SK-N-MC (cell line): ENCODE measurements at regions not wholly inside any gene's neighbourhood (a gene's known extent, or its start where the extent isn't known, plus 50 kb on each side); places are given as distances from the start of the nearest gene placed in this dataset.

Experiments
- DNase-seq: peaks from one replicate; pipeline ENCODE4 v3.0.0-alpha.2; 2011; ENCODE audit warnings: low read depth, low spot score
- H3K27ac ChIP-seq: fragments of 200-600 bp; sonication (generic); 2 replicates; pipeline ENCODE4 v1.5.1; 2016; ENCODE audit warnings: mixed run types
- H3K36me3 ChIP-seq: fragments of 200-600 bp; sonication (generic); 2 replicates; pipeline ENCODE4 v1.6.1; 2017; ENCODE audit warnings: antibody characterized with exemption, low read length, mixed read lengths; ENCODE audit not compliant: insufficient read depth
- H3K4me3 ChIP-seq: fragments of 200-600 bp; sonication (generic); 2 replicates; pipeline ENCODE4 v1.5.1; 2016
- H3K9ac ChIP-seq: fragments of 200-600 bp; sonication (generic); 2 replicates; pipeline ENCODE4 v1.8.0; 2017; ENCODE audit warnings: mixed run types, mixed read lengths; ENCODE audit not compliant: insufficient read length
- H3K9me3 ChIP-seq: fragments of 200-600 bp; sonication (generic); 2 replicates; pipeline ENCODE4 v1.6.1; 2017; ENCODE audit warnings: low read depth, mild to moderate bottlenecking, antibody characterized with exemption, low read length, moderate library complexity, mixed read lengths
- EZH2 ChIP-seq: fragments of 200-600 bp; sonication (generic); IDR thresholded peaks from one replicate; pipeline ENCODE4 v1.6.1; 2017; ENCODE audit warnings: antibody characterized with exemption
- FOXP2 ChIP-seq: optimal IDR thresholded peaks from 2 replicates; pipeline ENCODE3; 2011; ENCODE audit warnings: mild to moderate bottlenecking, moderate library complexity; ENCODE audit not compliant: insufficient read depth; ENCODE audit errors: extremely low read length, control extremely low read depth
- POLR2AphosphoS5 ChIP-seq: IDR thresholded peaks from 2 replicates; pipeline ENCODE4 v1.6.1; 2012; ENCODE audit warnings: mild to moderate bottlenecking, low read depth, low read length, borderline replicate concordance

DNA sequence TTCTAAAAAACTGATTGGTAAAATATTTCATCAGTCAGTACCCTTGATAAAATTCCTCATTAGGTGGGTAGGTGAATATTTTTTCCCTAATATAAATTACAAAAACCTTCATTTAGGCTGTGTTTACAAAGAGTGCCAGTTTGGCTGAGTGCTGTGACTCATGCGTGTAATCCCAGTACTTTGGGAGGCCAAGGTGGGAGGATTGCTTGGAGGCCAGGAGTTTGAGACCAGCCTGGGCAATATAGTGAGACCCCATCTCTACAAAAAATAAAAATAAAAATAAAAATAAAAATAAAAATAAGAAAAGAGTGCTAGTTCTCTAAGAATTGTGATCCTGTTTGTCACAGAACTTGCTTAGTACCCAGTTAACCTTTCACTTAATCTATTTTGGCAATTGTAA is 398.4 kb upstream of the RGS6 start:
- peaks cover 39% of the 10 kb centered on the region for H3K36me3 ChIP-seq
- H3K27ac ChIP-seq = no peak overlapping the region
- no peak for DNase-seq
- H3K9me3 ChIP-seq = no peaks in the 10 kb centered on the region
- TF ChIP-seq EZH2 = no peak
- TF ChIP-seq FOXP2 = no peak
- TF ChIP-seq POLR2AphosphoS5 = no peak
- no peak overlapping the region for H3K9ac ChIP-seq
- no peak overlapping the region for H3K4me3 ChIP-seq

DNA sequence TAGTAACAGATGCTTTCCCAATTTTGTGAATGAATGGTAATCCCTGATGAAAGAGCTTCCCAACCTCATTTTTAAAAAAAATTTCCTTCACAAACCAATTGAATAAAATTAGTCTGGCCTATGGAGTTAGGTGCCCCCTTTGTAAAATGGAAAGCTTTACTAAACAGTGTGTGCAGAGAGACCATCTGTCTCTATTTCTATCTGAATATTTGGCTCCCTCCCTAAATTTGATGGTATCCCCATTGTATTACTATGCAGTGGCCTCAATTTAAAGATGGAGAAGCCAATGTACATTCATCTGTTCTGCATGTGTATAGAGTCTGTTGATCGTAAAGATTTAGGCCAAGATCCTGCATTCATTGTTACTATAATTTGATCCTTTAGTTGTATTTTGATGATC is 397.7 kb upstream of the RGS6 start:
- Histone ChIP-seq H3K27ac (no peak overlapping the region), H3K36me3 (peaks cover 34% of the 10 kb centered on the region)

DNA sequence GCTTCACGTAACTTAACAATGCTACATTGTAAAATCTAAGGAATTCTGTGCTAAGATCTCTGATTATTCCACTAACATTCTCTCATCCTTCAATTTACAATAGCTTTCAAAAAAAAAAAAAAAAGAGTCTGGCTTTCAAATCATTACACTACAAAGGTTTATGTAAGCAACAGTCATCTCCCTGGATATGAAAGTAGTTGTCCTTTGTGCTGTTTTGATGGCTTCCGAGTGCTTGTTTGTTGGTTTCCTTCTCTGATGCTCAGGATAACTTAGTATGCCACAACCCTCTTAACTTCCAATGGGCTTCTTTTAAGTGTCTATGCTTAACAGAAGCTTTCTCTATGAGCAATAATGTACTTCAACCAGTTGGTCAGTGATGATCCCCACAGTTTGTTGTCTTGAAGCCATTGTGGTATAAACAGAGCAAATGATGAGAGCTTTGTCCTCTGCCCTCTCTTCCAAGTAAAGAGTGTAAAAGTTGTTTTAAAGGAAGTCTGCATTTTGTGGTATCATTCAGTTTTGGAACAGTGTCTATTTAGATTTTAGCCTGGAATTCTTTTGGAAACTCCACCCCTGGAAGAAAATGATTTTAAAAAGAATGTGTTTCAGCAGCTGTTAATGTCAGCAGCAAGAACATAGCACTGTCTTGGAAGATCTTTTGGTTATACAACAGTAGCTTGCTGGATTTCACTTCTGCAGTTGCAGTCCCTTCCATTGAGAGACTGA is 396.1 kb upstream of the RGS6 start:
- no peak for DNase-seq
- no peak for TF ChIP-seq POLR2AphosphoS5
- Histone ChIP-seq H3K4me3 (no peak overlapping the region), H3K9ac (peak overlapping the region; percentile 26), H3K36me3 (peaks cover 22% of the 10 kb centered on the region), H3K9me3 (no peaks in the 10 kb centered on the region), H3K27ac (0 out of 2 replicates have a peak overlapping the region, but pooled peaks have one; percentile 32)

More for the DNA sequence above, 397.7 kb upstream of the RGS6 start:
- TF ChIP-seq EZH2 (no peak), POLR2AphosphoS5 (no peak), FOXP2 (no peak)
- H3K9me3 ChIP-seq = no peaks in the 10 kb centered on the region
- H3K4me3 ChIP-seq = no peak overlapping the region
- DNase-seq = no peak
- H3K9ac ChIP-seq = no peak overlapping the region

DNA sequence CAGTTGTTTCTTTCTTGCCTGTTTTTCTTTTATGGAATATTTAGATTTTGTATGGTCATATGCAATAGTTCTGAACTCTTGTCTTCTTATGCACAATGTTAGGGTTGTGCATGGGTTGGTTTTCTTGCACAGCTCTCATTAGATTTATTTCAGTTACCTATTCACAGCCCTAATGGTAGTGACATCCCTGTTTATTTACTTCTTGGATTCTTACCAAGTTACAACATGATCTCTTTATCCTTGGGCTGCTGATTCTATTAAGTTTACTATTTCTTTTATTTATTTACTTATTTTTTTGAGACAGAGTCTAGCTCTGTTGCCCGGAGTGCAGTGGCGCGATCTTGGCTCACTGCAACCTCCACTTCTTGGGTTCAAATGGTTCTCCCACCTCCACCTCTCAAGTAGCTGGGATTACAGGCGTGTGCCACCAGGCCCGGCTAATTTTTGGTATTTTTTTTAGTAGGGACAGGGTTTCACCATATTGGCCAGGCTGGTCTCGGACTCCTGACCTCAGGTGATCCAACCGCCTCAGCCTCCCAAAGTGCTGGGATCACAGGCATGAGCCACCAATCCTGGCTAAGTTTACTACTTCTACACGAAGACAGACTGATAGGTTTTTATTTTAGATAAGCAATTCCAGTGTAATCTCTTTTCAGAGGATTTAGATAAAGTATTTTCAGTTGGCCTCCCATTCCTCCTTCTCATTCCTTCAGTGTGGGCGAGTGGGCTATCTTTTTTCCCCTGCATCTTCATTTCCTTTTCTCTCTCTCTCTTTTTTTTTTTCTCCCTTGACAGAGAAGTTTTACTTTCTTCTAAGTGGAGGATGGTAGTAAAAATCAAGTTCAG is 395.1 kb upstream of the RGS6 start:
- DNase-seq = no peak
- H3K27ac ChIP-seq = no peak overlapping the region

DNA sequence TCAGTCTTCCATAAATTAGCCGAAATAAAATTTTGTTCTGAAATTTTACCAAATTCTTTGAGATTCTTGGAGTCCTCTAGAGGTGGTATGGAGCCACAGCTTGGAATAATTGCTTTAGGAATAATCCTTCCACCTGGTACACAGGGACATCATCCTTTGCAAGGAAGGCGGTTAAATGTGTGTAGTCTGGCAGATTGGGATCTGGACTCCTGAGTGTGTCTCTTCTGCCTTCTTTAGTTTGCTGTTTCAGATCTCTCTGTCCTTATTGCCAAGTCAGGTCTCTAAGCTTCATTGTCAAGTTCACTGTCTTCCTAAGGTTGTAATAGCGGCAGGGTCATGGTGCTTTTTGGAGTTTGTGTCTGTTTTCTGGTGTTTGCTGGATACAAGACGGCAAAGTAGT is 393.9 kb upstream of the RGS6 start:
- no peak overlapping the region for H3K27ac ChIP-seq
- H3K9me3 ChIP-seq = no peaks in the 10 kb centered on the region
- TF ChIP-seq POLR2AphosphoS5 (no peak), FOXP2 (no peak), EZH2 (no peak)
- H3K36me3 ChIP-seq = peaks cover 6% of the 10 kb centered on the region; the same call in 1 of the 2 replicates
- H3K4me3 ChIP-seq = no peak overlapping the region
- no peak overlapping the region for H3K9ac ChIP-seq
- DNase-seq = no peak

More for the DNA sequence above, 395.1 kb upstream of the RGS6 start:
- H3K4me3 ChIP-seq = no peak overlapping the region
- H3K36me3 ChIP-seq = peaks cover 12% of the 10 kb centered on the region; the same call in 1 of the 2 replicates
- H3K9me3 ChIP-seq = no peaks in the 10 kb centered on the region
- H3K9ac ChIP-seq = no peak overlapping the region
- no peak for TF ChIP-seq EZH2
- TF ChIP-seq POLR2AphosphoS5 = no peak
- no peak for TF ChIP-seq FOXP2

DNA sequence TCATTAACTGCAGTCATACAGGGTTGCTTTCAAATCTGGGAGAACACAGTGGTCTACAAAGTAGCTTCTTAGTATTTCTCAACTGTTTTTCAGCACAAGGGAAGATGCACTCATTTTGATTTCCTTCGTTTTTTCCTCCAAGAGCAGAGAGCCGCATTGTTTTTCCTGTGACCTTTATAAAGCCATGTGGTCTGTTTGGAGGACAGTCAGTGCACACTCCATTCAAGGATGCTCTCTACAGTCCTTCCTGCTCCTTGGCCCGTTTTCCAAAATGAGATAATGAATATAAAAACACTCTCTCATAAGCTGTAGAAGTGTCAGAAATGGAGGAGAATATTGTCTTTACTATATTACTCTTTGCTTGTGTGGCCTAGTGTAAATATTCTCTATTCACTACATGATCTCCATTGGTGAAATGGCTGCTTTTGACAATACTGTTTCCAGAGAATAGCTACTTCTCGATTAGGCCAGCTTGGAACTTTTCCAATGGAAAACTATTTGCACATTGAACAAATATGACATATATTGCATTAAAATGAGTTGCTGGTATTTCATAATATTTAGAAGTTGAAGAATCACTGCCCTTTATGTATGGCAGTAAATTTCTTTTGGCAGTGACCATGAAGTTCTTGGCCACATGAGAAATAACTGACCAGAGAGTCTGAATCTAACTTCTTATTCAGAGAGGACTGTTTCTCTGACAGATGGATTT is 393.1 kb upstream of the RGS6 start:
- TF ChIP-seq POLR2AphosphoS5 = no peak
- Histone ChIP-seq H3K27ac (peak overlapping the region; percentile 64; the same call in 1 of the 2 replicates), H3K9ac (no peak overlapping the region), H3K36me3 (peaks cover 2% of the 10 kb centered on the region; the same call in 1 of the 2 replicates), H3K9me3 (no peaks in the 10 kb centered on the region), H3K4me3 (peak overlapping the region; percentile 36)
- no peak for DNase-seq

DNA sequence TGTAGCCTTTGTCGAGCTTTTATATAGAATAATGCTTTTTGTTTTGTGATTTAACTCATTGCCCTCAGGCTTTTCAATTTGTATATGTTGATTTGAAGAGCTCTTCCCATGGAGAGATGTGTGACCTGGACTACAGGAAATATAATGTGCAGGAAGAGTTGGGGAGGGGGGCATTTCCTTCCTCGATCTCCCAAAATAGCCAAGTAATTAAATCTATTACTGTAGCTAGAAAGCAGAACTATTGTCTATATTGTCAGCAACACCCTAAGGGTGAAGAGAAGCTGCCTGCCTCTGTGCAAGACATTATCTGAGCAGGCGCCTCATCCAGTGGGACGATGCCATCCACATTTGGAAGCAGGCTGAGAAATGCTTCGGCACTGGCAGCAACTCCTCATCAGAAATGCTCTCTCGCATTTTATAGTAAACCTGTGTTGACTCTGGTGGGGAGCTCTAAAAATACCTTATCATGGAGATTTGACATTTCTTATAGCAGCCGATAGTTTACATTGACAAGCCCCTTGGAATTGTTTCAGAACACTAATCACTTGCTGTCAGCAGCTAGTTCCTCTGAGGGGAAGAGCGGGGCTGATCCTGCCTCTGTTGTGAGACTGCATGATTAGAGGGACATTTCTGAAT is 392.5 kb upstream of the RGS6 start:
- TF ChIP-seq FOXP2 (no peak), POLR2AphosphoS5 (no peak), EZH2 (no peak)
- peak overlapping the region; percentile 36 for H3K4me3 ChIP-seq
- H3K9me3 ChIP-seq = no peaks in the 10 kb centered on the region
- DNase-seq = peak; percentile 52
- H3K9ac ChIP-seq = no peak overlapping the region
- no peaks in the 10 kb centered on the region for H3K36me3 ChIP-seq
- H3K27ac ChIP-seq = peak overlapping the region; percentile 64; the same call in 1 of the 2 replicates

DNA sequence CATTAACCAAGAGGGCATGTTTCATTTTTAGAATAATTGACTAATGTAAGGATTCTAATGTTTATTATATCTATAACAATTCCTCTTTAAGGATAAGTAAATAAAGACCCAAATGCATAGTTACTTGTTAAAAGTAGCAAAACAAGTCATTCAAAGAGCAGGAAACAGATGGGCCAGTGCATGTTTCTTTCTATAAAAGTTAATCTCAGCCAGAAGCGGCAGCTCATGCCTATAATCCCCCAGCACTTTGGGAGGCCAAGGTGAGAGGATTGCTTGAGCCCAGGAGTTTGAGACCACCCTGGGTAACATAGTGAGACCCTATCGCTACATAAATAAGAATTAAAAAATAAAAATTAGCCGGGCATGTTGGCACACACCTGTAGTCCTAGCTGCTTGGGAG is 391.0 kb upstream of the RGS6 start:
- Histone ChIP-seq H3K9ac (no peak overlapping the region), H3K9me3 (no peaks in the 10 kb centered on the region), H3K36me3 (no peaks in the 10 kb centered on the region), H3K27ac (no peak overlapping the region), H3K4me3 (no peak overlapping the region)
- TF ChIP-seq FOXP2 (no peak), POLR2AphosphoS5 (no peak), EZH2 (no peak)
- DNase-seq = no peak
